ENCODE measurements at regions not wholly inside any gene's neighbourhood (a gene's known extent, or its start where the extent isn't known, plus 50 kb on each side); places are given as distances from the start of the nearest gene placed in this dataset.

DNA sequence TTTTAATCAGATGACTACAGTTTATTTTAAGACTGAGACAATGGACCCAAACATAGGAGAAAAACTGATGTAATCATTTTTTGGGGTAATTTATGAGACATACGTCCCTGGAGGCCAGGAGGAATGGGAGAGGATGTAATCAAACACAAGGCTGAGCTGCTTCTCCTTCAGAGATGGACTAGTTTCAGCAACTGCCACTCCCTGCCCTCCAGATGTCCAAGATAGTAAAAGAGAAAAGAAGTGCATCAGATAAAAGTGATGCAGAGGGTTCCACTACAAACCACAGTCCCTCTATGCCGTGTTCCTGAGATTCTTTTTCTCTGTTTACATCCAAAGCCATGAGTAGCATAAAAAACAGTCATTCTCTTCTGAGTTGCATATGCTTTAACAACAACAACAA, 101.1 kb downstream of the DACT1 start:
- intact Hi-C loops (cut with micrococcal nuclease; ENCODE audit: unreplicated experiment) = no loop called here
- ChIA-PET CTCF (ENCODE audit: unreplicated experiment) (no interaction called here), POLR2A (no interaction called here)
- Histone ChIP-seq H3K4me1 (ENCODE audit: insufficient read depth, low read length, poor library complexity, severe bottlenecking) (no peaks in the 10 kb centered on the region), H3K27ac (ENCODE audit: low read depth, low read length, poor library complexity, severe bottlenecking) (no peak overlapping the region), H4K20me1 (ENCODE audit: insufficient read depth, low read length) (no peaks in the 10 kb centered on the region), H3K4me2 (ENCODE audit: low read length) (no peak overlapping the region), H3K79me2 (ENCODE audit: insufficient read depth, low read depth, low read length) (no peaks in the 10 kb centered on the region), H3K36me3 (ENCODE audit: insufficient read depth, low read length) (no peaks in the 10 kb centered on the region), H3K9me2 (ENCODE audit: insufficient read depth, low read length) (no peaks in the 10 kb centered on the region), H3K4me3 (ENCODE audit: low read depth, low read length, poor library complexity, severe bottlenecking) (no peak overlapping the region), H2AFZ (ENCODE audit: low read length) (no peak overlapping the region), H3K9me3 (ENCODE audit: low read length) (no peaks in the 10 kb centered on the region)
- no peak for DNase-seq (ENCODE audit: low spot score)
- TF ChIP-seq, protein P1, sequence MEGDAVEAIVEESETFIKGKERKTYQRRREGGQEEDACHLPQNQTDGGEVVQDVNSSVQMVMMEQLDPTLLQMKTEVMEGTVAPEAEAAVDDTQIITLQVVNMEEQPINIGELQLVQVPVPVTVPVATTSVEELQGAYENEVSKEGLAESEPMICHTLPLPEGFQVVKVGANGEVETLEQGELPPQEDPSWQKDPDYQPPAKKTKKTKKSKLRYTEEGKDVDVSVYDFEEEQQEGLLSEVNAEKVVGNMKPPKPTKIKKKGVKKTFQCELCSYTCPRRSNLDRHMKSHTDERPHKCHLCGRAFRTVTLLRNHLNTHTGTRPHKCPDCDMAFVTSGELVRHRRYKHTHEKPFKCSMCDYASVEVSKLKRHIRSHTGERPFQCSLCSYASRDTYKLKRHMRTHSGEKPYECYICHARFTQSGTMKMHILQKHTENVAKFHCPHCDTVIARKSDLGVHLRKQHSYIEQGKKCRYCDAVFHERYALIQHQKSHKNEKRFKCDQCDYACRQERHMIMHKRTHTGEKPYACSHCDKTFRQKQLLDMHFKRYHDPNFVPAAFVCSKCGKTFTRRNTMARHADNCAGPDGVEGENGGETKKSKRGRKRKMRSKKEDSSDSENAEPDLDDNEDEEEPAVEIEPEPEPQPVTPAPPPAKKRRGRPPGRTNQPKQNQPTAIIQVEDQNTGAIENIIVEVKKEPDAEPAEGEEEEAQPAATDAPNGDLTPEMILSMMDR (conservative IDR thresholded peaks at IDR 0.05; ENCODE audit: low read length) = no peak
- no peak for TF ChIP-seq EZH2phosphoT487 (IDR thresholded peaks at IDR 0.05; ENCODE audit: borderline replicate concordance, low read depth, low read length)
- BruUV-seq (replicated peaks) = no TSS peak

DNA sequence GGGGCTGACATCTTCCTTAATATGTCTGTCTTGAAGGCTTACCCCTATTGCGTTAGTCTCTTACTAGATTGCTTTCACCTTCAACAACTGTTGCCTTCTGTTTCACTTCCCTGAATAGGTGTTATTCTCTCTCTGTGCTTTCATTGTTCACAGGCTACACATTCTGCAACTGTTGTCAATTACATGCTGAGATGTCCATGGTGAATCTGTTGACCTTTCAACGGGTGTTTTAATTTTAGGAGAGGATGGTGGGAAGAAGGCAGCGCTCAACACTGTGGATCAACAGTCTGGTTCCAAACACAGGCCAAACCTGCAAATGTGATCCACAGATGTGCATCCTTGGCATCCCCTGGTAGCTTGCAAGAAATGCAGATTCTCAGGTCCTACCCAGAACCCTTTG, 101.9 kb downstream of the DACT1 start:
- no peaks in the 10 kb centered on the region for H3K36me3 ChIP-seq (ENCODE audit: insufficient read depth, low read length)
- BruUV-seq (replicated peaks) = no TSS peak
- H3K27ac ChIP-seq (ENCODE audit: low read depth, low read length, poor library complexity, severe bottlenecking) = no peak overlapping the region
- CTCF ChIA-PET (ENCODE audit: unreplicated experiment) = no interaction called here
- H4K20me1 ChIP-seq (ENCODE audit: insufficient read depth, low read length) = no peaks in the 10 kb centered on the region
- no peak for DNase-seq (ENCODE audit: low spot score)
- POLR2A ChIA-PET = no interaction called here
- TF ChIP-seq, protein P1 (conservative IDR thresholded peaks at IDR 0.05; ENCODE audit: low read length) = no peak
- TF ChIP-seq EZH2phosphoT487 (IDR thresholded peaks at IDR 0.05; ENCODE audit: borderline replicate concordance, low read depth, low read length) = no peak
- H3K79me2 ChIP-seq (ENCODE audit: insufficient read depth, low read depth, low read length) = no peaks in the 10 kb centered on the region
- no peak overlapping the region for H3K4me3 ChIP-seq (ENCODE audit: low read depth, low read length, poor library complexity, severe bottlenecking)
- intact Hi-C loops (cut with micrococcal nuclease; ENCODE audit: unreplicated experiment) = no loop called here
- no peaks in the 10 kb centered on the region for H3K4me1 ChIP-seq (ENCODE audit: insufficient read depth, low read length, poor library complexity, severe bottlenecking)
- H3K9me3 ChIP-seq (ENCODE audit: low read length) = no peaks in the 10 kb centered on the region
- no peak overlapping the region for H3K4me2 ChIP-seq (ENCODE audit: low read length)
- H2AFZ ChIP-seq (ENCODE audit: low read length) = no peak overlapping the region
- H3K9me2 ChIP-seq (ENCODE audit: insufficient read depth, low read length) = no peaks in the 10 kb centered on the region

DNA sequence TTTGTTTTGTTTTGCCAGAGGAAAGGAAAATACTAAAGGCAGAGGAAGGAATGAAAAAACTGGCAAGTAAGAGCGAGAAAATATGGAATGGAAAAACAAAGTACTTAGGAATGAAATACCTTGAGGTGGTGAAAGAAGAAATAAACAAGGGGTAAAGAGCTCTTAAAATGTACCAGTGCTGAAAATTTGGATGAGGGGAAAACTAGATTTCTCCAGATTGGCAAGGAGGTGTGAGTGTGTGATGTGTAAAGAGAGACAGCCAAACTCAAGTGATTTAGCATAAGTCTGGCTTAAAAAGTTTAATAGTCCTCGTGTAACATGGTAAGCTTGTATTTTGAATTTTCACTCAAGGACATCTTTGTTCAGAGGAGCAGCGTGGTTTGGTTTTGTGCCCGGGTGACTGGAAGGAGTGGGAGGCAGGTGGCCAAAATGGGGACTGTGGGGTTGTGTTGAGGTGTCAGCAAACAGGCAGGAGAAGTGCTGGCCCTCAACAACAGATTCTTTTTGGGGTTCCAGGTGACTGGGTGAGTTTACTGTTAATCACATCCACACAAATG, 102.7 kb downstream of the DACT1 start:
- no peak overlapping the region for H3K4me3 ChIP-seq (ENCODE audit: low read depth, low read length, poor library complexity, severe bottlenecking)
- POLR2A ChIA-PET = no interaction called here
- H3K4me2 ChIP-seq (ENCODE audit: low read length) = no peak overlapping the region
- CTCF ChIA-PET (ENCODE audit: unreplicated experiment) = no interaction called here
- no peaks in the 10 kb centered on the region for H3K36me3 ChIP-seq (ENCODE audit: insufficient read depth, low read length)
- H4K20me1 ChIP-seq (ENCODE audit: insufficient read depth, low read length) = no peaks in the 10 kb centered on the region
- intact Hi-C loops (cut with micrococcal nuclease; ENCODE audit: unreplicated experiment) = no loop called here
- no peaks in the 10 kb centered on the region for H3K9me2 ChIP-seq (ENCODE audit: insufficient read depth, low read length)
- H3K4me1 ChIP-seq (ENCODE audit: insufficient read depth, low read length, poor library complexity, severe bottlenecking) = no peaks in the 10 kb centered on the region
- no peak overlapping the region for H3K27ac ChIP-seq (ENCODE audit: low read depth, low read length, poor library complexity, severe bottlenecking)
- H3K9me3 ChIP-seq (ENCODE audit: low read length) = no peaks in the 10 kb centered on the region
- no peak for DNase-seq (ENCODE audit: low spot score)
- H3K79me2 ChIP-seq (ENCODE audit: insufficient read depth, low read depth, low read length) = no peaks in the 10 kb centered on the region
- H2AFZ ChIP-seq (ENCODE audit: low read length) = no peak overlapping the region
- no TSS peak for BruUV-seq (replicated peaks)
- TF ChIP-seq, protein P1 (conservative IDR thresholded peaks at IDR 0.05; ENCODE audit: low read length) = no peak
- no peak for TF ChIP-seq EZH2phosphoT487 (IDR thresholded peaks at IDR 0.05; ENCODE audit: borderline replicate concordance, low read depth, low read length)

Data from OCI-LY7 (cell line).